ENCODE measurements at regions not wholly inside any gene's neighbourhood (a gene's known extent, or its start where the extent isn't known, plus 50 kb on each side); places are given as distances from the start of the nearest gene placed in this dataset.

DNA sequence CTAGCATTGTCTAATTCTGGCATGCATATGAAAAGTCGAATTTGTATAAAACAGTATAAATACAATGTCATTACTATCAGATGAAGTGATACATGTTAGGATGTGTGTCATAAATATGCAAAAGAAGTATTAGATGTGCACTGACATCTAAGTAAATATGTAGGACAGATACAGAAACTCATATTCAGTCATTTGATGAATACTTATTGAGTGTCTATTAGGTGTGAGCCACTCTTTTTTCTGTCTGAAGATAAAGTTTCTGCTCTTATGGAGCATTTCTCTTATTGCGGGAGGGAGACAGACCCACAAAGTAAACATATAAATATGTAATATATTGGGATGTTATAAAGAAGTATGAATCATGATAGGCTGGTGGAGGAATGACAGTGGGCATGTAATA, 426.6 kb upstream of the B3GALT2 start:
- Histone ChIP-seq H3K36me3 (no peaks in the 10 kb centered on the region), H3K4me1 (peaks cover 8% of the 10 kb centered on the region; the same call in 1 of the 2 replicates), H3K4me3 (ENCODE audit: low read depth, low read length) (no peak overlapping the region), H3K27me3 (no peaks in the 10 kb centered on the region), H3K9me3 (no peaks in the 10 kb centered on the region)
- TF ChIP-seq, protein P1, sequence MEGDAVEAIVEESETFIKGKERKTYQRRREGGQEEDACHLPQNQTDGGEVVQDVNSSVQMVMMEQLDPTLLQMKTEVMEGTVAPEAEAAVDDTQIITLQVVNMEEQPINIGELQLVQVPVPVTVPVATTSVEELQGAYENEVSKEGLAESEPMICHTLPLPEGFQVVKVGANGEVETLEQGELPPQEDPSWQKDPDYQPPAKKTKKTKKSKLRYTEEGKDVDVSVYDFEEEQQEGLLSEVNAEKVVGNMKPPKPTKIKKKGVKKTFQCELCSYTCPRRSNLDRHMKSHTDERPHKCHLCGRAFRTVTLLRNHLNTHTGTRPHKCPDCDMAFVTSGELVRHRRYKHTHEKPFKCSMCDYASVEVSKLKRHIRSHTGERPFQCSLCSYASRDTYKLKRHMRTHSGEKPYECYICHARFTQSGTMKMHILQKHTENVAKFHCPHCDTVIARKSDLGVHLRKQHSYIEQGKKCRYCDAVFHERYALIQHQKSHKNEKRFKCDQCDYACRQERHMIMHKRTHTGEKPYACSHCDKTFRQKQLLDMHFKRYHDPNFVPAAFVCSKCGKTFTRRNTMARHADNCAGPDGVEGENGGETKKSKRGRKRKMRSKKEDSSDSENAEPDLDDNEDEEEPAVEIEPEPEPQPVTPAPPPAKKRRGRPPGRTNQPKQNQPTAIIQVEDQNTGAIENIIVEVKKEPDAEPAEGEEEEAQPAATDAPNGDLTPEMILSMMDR (IDR thresholded peaks at IDR 0.05; ENCODE audit: low read depth, low read length): no peak
- DNase-seq: no peak

DNA sequence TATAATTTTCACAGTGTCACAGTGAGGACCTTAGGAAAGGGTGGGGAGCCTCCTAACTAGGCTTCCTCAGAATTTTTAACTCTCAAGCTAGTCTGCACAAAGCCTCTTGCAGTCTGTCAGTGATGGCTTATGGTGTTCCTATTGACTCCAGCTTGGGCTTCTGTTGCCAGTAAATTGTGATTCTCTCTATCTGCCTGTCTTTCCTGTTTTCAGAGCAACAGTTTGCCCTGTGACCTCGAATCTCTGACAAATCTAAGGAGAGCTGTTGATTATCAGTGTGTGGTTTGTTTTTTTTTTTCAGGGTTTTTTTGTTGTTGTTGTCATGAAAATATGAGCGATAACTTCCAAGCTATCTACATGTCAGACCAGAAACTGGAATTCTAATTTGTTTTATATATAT, 423.2 kb upstream of the B3GALT2 start:
- Histone ChIP-seq H3K4me3 (ENCODE audit: low read depth, low read length) (no peak overlapping the region), H3K9me3 (no peaks in the 10 kb centered on the region), H3K36me3 (no peaks in the 10 kb centered on the region), H3K27me3 (no peaks in the 10 kb centered on the region), H3K4me1 (peaks cover 1% of the 10 kb centered on the region; the same call in 1 of the 2 replicates)
- DNase-seq: no peak
- TF ChIP-seq, protein P1 (IDR thresholded peaks at IDR 0.05; ENCODE audit: low read depth, low read length): no peak

DNA sequence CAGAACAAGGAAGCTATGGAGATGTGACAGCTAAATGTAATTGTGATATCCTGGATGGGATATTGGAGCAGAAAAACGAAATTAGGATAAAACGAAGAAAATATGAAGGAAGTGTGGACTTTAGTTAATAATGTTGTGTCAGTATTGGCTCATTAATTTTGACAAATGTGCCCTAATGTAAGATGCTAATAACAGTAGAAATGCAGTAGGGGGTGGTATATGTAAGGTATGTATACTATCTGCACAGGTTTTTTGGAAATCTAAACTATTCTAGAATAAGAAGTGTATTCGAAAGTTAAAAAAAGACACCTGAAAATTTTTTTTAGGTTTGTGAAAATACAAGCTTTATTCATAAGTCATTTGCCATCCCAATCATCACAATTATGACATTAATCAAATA, 421.4 kb upstream of the B3GALT2 start:
- Histone ChIP-seq H3K9me3 (no peaks in the 10 kb centered on the region), H3K27me3 (no peaks in the 10 kb centered on the region), H3K4me3 (ENCODE audit: low read depth, low read length) (no peak overlapping the region), H3K4me1 (no peaks in the 10 kb centered on the region), H3K36me3 (no peaks in the 10 kb centered on the region)
- TF ChIP-seq, protein P1 (IDR thresholded peaks at IDR 0.05; ENCODE audit: low read depth, low read length): no peak
- no peak for DNase-seq

DNA sequence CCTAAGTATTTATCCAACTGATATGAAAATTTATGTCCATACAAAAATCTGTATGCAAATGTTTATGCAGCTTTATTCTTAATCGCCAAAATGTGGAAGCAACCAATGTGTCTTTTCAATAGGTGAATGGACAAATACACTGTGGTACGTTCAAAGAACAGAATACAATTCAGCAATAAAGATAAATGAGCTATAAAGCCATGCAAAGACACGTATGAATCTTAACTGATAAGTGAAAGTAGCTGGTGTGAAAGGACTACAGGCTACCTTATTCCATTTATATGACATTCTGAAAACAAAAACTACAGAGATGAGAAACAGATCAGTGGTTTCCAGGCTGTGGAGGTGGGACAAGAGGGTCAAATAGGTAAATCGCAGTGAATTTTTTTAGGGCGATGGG, 419.6 kb upstream of the B3GALT2 start:
- TF ChIP-seq, protein P1 (IDR thresholded peaks at IDR 0.05; ENCODE audit: low read depth, low read length): no peak
- H3K4me1 ChIP-seq: no peaks in the 10 kb centered on the region
- no peaks in the 10 kb centered on the region for H3K27me3 ChIP-seq
- H3K36me3 ChIP-seq: no peaks in the 10 kb centered on the region
- no peak overlapping the region for H3K4me3 ChIP-seq (ENCODE audit: low read depth, low read length)
- no peaks in the 10 kb centered on the region for H3K9me3 ChIP-seq
- no peak for DNase-seq

DNA sequence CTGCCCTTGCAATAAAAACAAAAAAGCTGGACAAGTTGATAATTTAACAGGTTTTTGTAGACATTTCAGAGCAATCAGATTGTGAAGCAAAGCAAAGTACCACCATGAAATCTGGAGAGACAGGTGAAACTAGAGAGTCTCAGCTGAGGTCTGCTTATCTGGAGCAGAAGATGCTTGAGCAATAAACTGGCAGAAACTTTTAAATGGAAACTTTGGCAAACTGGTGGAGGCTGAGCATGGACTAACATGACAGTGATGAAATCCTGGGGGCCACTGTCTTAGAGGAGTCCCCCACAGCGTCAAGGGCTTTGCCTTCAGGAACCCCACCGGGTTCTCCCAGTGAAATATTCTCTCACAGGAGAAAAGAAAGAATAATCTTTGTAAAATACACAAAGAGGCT, 416.3 kb upstream of the B3GALT2 start:
- Histone ChIP-seq H3K4me1 (no peaks in the 10 kb centered on the region), H3K9me3 (no peaks in the 10 kb centered on the region), H3K36me3 (no peaks in the 10 kb centered on the region), H3K27me3 (no peaks in the 10 kb centered on the region), H3K4me3 (ENCODE audit: low read depth, low read length) (no peak overlapping the region)
- TF ChIP-seq, protein P1 (IDR thresholded peaks at IDR 0.05; ENCODE audit: low read depth, low read length): no peak
- DNase-seq: no peak

DNA sequence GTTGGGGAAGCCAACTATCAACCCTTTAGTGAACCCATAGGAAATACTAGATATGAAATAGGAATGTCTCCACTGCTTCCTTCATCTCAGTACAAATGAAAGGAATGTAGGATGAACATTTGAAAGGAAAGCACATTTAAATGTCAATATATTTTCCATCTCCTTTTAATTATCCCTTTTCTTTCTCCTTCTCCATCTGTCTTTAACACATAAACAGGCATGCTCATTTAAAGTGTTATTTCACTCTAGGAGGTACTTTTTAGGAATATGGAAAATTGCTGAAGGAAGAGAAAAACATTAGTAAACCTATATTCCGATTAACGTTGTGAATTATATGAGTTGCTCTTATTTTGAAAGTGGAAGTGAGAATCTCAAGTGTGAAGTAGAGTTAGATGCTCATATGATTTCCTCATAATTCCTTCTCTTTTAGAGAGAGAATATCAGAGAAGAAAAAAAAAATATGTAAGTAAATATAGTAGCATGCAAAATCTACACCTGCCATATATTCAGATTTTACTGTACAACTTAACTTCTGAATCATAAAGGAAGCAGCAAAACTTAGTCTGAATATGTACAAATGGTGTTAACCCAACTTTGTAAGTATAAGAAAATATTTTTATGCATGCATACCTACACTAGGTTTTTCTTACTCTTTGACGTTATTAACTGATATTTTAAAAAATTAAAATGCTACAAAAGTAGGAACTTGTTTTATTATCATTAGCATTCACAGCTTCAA, 406.9 kb upstream of the B3GALT2 start:
- TF ChIP-seq, protein P1 (IDR thresholded peaks at IDR 0.05; ENCODE audit: low read depth, low read length): no peak
- no peak for DNase-seq
- Histone ChIP-seq H3K27me3 (no peaks in the 10 kb centered on the region), H3K4me3 (ENCODE audit: low read depth, low read length) (no peak overlapping the region), H3K36me3 (no peaks in the 10 kb centered on the region), H3K9me3 (no peaks in the 10 kb centered on the region), H3K4me1 (no peaks in the 10 kb centered on the region)
